Liver (tissue), 8 donors: ENCODE measurements at regions not wholly inside any gene's neighbourhood (a gene's known extent, or its start where the extent isn't known, plus 50 kb on each side); places are given as distances from the start of the nearest gene placed in this dataset.

Experiments
- DNase-seq: peaks from one replicate; pipeline ENCODE4 v3.0.0-alpha.2; 2017; ENCODE audit warnings: low spot score
- H3K27ac ChIP-seq, 2 donors: one replicate each; pipeline ENCODE4 v1.7.0; 2013; ENCODE audit warnings: inconsistent platforms in 2 of 2, low read length in 2 of 2, control low read depth in 1 of 2, low read depth in 1 of 2, mild to moderate bottlenecking in 1 of 2
- H3K27me3 ChIP-seq, 4 donors: one replicate each; pipeline versions ENCODE4 v1.6.1 to v1.7.0; 2013; ENCODE audit warnings: low read length in 3 of 4, inconsistent platforms in 1 of 4, mild to moderate bottlenecking in 1 of 4, moderate library complexity in 1 of 4; ENCODE audit not compliant: control insufficient read depth in 4 of 4, insufficient read depth in 4 of 4
- H3K36me3 ChIP-seq, 4 donors: one replicate each; pipeline versions ENCODE4 v1.6.1 to v1.7.0; 2013; ENCODE audit warnings: low read length in 3 of 4, mild to moderate bottlenecking in 3 of 4, low read depth in 1 of 4, moderate library complexity in 1 of 4; ENCODE audit not compliant: control insufficient read depth in 4 of 4, insufficient read depth in 3 of 4
- H3K4me1 ChIP-seq, 4 donors: one replicate each; pipeline versions ENCODE4 v1.6.1 to v1.7.0; 2013; ENCODE audit warnings: low read length in 3 of 4, mild to moderate bottlenecking in 3 of 4, moderate library complexity in 1 of 4; ENCODE audit not compliant: control insufficient read depth in 4 of 4, insufficient read depth in 4 of 4
- H3K4me3 ChIP-seq, 3 donors: one replicate each; pipeline versions ENCODE4 v1.6.1 to v1.7.0; 2013; ENCODE audit warnings: low read length in 3 of 3, control low read depth in 1 of 3, low read depth in 1 of 3, mild to moderate bottlenecking in 1 of 3
- H3K9ac ChIP-seq, 2 donors: one replicate each; pipeline ENCODE4 v1.7.0; 2013; ENCODE audit warnings: low read length in 2 of 2, mild to moderate bottlenecking in 2 of 2, moderate library complexity in 2 of 2, control low read depth in 1 of 2, low read depth in 1 of 2
- H3K9me3 ChIP-seq, 4 donors: one replicate each; pipeline versions ENCODE4 v1.6.1 to v1.7.0; 2013; ENCODE audit warnings: low read length in 3 of 4; ENCODE audit not compliant: control insufficient read depth in 4 of 4
- FOXA1 ChIP-seq: IDR thresholded peaks from 2 replicates; pipeline ENCODE4 v1.6.1; 2016; ENCODE audit warnings: antibody characterized with exemption
- HNF4A ChIP-seq, 2 donors: conservative IDR thresholded peaks; 2 replicates each; pipeline ENCODE4 v1.6.1; 2016; ENCODE audit warnings: antibody characterized with exemption in 2 of 2, mild to moderate bottlenecking in 2 of 2
- HNF4G ChIP-seq: IDR thresholded peaks from 2 replicates; pipeline ENCODE4 v1.6.1; 2016; ENCODE audit warnings: antibody characterized with exemption
- JUND ChIP-seq, 2 donors: IDR thresholded peaks; 2 replicates each; pipeline ENCODE4 v1.6.1; 2016; ENCODE audit warnings: antibody characterized with exemption in 2 of 2
- NR2F2 ChIP-seq: IDR thresholded peaks from 2 replicates; pipeline ENCODE4 v1.6.1; 2016; ENCODE audit warnings: antibody characterized with exemption
- RAD21 ChIP-seq, 2 donors: IDR thresholded peaks; 2 replicates each; pipeline ENCODE4 v1.6.1; 2016; ENCODE audit warnings: antibody characterized with exemption in 2 of 2, mild to moderate bottlenecking in 2 of 2
- SP1 ChIP-seq: IDR thresholded peaks from 2 replicates; pipeline ENCODE4 v1.6.1; 2018; ENCODE audit warnings: antibody characterized with exemption, mild to moderate bottlenecking
- TAF1 ChIP-seq: conservative IDR thresholded peaks from 2 replicates; pipeline ENCODE4 v1.6.1; 2016; ENCODE audit warnings: antibody characterized with exemption, mild to moderate bottlenecking
- WGBS: extraction: QIAGEN DNeasy Blood & Tissue Kit; methylation state at CpG from one replicate; pipeline ENCODE4 v1.1.7; 2013; 5-methylcytosine and 5-hydroxymethylcytosine counted together
- TF ChIP-seq, protein P1 (sequence below): IDR thresholded peaks from 2 replicates; pipeline ENCODE4 v1.6.1; 2016; ENCODE audit warnings: antibody characterized with exemption
- TF ChIP-seq, protein P2 (sequence below): IDR thresholded peaks from 2 replicates; pipeline ENCODE4 v1.6.1; 2016; ENCODE audit warnings: antibody characterized with exemption
- TF ChIP-seq, protein P3 (sequence below): IDR thresholded peaks from 2 replicates; pipeline ENCODE4 v1.6.1; 2016; ENCODE audit warnings: antibody characterized with exemption, mild to moderate bottlenecking
- TF ChIP-seq, protein P4 (sequence below): fragments of 150-350 bp; IDR thresholded peaks from 2 replicates; pipeline ENCODE4 v1.5.1; 2017; ENCODE audit warnings: improper control_type of control experiment, low read depth, low read length; ENCODE audit not compliant: missing input control
- TF ChIP-seq, protein P5 (sequence below): IDR thresholded peaks from 2 replicates; pipeline ENCODE4 v1.6.1; 2016; ENCODE audit warnings: antibody characterized with exemption
- donor health status: healthy.
- donor health status: healthy.
- donor health status: healthy.
- donor health status: healthy.
- donor health status: healthy.

DNA sequence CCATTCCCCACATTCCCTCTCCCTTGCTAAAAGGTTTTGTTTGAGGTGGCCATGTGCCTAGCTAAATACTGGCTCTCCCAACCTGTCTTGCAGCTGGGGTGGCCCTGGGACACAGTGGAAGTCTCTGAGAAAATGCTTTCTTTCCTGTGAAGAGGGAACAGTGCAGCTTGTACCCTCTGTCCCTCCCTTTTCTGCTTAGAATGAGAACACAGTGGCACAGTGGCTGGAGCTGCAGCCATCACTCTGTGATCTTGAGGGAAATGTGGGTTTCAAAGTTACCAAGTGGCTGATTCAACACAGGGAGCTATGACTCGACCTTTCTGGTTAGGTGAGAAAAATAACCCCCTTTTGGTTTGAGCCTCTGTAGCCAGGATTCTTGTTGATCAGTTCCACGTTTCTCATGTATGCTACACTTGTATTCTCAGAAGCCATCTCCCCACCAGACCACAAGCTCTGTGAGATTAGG is 62.7 kb upstream of the CARD11 start:
- WGBS: 55% methylated on average over 2 of the region's 2 CpGs
- H3K4me1 ChIP-seq: no peaks in the 10 kb centered on the region
- no peaks in the 10 kb centered on the region for H3K36me3 ChIP-seq
- no peak overlapping the region for H3K9ac ChIP-seq
- TF ChIP-seq FOXA1: no peak
- TF ChIP-seq, protein P1, sequence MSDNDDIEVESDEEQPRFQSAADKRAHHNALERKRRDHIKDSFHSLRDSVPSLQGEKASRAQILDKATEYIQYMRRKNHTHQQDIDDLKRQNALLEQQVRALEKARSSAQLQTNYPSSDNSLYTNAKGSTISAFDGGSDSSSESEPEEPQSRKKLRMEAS: no peak
- TF ChIP-seq, protein P2, sequence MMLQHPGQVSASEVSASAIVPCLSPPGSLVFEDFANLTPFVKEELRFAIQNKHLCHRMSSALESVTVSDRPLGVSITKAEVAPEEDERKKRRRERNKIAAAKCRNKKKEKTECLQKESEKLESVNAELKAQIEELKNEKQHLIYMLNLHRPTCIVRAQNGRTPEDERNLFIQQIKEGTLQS: no peak
- TF ChIP-seq JUND (IDR thresholded peaks at IDR 0.05): no peak
- no peak for TF ChIP-seq HNF4G
- TF ChIP-seq TAF1: no peak
- TF ChIP-seq HNF4A (conservative IDR thresholded peaks at IDR 0.05): no peak
- TF ChIP-seq, protein P3, sequence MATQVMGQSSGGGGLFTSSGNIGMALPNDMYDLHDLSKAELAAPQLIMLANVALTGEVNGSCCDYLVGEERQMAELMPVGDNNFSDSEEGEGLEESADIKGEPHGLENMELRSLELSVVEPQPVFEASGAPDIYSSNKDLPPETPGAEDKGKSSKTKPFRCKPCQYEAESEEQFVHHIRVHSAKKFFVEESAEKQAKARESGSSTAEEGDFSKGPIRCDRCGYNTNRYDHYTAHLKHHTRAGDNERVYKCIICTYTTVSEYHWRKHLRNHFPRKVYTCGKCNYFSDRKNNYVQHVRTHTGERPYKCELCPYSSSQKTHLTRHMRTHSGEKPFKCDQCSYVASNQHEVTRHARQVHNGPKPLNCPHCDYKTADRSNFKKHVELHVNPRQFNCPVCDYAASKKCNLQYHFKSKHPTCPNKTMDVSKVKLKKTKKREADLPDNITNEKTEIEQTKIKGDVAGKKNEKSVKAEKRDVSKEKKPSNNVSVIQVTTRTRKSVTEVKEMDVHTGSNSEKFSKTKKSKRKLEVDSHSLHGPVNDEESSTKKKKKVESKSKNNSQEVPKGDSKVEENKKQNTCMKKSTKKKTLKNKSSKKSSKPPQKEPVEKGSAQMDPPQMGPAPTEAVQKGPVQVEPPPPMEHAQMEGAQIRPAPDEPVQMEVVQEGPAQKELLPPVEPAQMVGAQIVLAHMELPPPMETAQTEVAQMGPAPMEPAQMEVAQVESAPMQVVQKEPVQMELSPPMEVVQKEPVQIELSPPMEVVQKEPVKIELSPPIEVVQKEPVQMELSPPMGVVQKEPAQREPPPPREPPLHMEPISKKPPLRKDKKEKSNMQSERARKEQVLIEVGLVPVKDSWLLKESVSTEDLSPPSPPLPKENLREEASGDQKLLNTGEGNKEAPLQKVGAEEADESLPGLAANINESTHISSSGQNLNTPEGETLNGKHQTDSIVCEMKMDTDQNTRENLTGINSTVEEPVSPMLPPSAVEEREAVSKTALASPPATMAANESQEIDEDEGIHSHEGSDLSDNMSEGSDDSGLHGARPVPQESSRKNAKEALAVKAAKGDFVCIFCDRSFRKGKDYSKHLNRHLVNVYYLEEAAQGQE: no peak
- no peak for DNase-seq
- peaks cover 0 to 8% (median 7%) of the 10 kb centered on the region in 4 donors for H3K9me3 ChIP-seq
- no peaks in the 10 kb centered on the region for H3K27me3 ChIP-seq
- no peak overlapping the region for H3K27ac ChIP-seq
- no peak overlapping the region for H3K4me3 ChIP-seq

DNA sequence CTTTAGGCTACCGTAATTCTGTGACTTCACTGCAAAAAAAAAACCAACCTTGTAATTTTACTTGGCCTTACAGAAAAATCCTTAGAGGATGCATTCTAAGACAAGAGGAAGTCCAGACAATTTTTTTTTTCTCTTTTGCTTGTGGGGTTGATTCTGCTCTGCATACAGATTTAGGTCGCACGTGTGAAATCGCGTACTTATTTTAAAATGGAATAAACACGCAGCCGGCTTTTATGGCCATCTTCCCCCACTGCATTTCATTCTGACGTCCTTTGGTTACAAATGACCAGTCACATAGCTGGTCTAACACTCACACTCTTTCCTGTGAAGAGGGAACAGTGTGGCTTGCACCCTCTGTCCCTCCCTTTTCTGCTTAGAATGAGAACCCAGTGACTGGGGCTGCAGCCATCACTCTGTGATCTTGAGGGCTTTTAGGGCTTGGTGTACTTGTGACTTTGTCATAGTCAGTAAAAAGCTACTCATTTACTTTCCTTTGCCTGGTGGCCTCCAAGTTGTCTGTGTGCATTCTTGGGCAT is 63.6 kb upstream of the CARD11 start:
- no peak overlapping the region for H3K4me3 ChIP-seq
- H3K9me3 ChIP-seq: peaks cover 0 to 8% (median 7%) of the 10 kb centered on the region in 4 donors
- DNase-seq: no peak
- TF ChIP-seq TAF1 (no peak), HNF4A (conservative IDR thresholded peaks at IDR 0.05) (no peak), NR2F2 (no peak), FOXA1 (no peak), RAD21 (IDR thresholded peaks at IDR 0.05) (no peak), SP1 (no peak), JUND (IDR thresholded peaks at IDR 0.05) (no peak)
- TF ChIP-seq, protein P4, sequence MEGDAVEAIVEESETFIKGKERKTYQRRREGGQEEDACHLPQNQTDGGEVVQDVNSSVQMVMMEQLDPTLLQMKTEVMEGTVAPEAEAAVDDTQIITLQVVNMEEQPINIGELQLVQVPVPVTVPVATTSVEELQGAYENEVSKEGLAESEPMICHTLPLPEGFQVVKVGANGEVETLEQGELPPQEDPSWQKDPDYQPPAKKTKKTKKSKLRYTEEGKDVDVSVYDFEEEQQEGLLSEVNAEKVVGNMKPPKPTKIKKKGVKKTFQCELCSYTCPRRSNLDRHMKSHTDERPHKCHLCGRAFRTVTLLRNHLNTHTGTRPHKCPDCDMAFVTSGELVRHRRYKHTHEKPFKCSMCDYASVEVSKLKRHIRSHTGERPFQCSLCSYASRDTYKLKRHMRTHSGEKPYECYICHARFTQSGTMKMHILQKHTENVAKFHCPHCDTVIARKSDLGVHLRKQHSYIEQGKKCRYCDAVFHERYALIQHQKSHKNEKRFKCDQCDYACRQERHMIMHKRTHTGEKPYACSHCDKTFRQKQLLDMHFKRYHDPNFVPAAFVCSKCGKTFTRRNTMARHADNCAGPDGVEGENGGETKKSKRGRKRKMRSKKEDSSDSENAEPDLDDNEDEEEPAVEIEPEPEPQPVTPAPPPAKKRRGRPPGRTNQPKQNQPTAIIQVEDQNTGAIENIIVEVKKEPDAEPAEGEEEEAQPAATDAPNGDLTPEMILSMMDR: no peak
- TF ChIP-seq, protein P5, sequence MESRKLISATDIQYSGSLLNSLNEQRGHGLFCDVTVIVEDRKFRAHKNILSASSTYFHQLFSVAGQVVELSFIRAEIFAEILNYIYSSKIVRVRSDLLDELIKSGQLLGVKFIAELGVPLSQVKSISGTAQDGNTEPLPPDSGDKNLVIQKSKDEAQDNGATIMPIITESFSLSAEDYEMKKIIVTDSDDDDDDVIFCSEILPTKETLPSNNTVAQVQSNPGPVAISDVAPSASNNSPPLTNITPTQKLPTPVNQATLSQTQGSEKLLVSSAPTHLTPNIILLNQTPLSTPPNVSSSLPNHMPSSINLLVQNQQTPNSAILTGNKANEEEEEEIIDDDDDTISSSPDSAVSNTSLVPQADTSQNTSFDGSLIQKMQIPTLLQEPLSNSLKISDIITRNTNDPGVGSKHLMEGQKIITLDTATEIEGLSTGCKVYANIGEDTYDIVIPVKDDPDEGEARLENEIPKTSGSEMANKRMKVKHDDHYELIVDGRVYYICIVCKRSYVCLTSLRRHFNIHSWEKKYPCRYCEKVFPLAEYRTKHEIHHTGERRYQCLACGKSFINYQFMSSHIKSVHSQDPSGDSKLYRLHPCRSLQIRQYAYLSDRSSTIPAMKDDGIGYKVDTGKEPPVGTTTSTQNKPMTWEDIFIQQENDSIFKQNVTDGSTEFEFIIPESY: no peak
- TF ChIP-seq, protein P2: no peak
- H3K4me1 ChIP-seq: no peaks in the 10 kb centered on the region
- 77% methylated on average over 8 of the region's 8 CpGs for WGBS
- H3K9ac ChIP-seq: no peak overlapping the region
- no peaks in the 10 kb centered on the region for H3K27me3 ChIP-seq
- H3K36me3 ChIP-seq: no peaks in the 10 kb centered on the region
- no peak overlapping the region for H3K27ac ChIP-seq
